ENCODE measurements at regions not wholly inside any gene's neighbourhood (a gene's known extent, or its start where the extent isn't known, plus 50 kb on each side); places are given as distances from the start of the nearest gene placed in this dataset.
"Not testable (repeated sequence)": the region's sequence is repeated elsewhere in the genome, so short reads cannot be mapped to it uniquely, and the experiment has no call there.

GRCh38 chrX:44096666-44097065 lies 123.5 kb upstream of the NDP start:
- DNase-seq: no peak

GRCh38 chrX:44094821-44095530 lies 121.8 kb upstream of the NDP start:
- DNase-seq: no peak

GRCh38 chrX:44093431-44093830 lies 120.2 kb upstream of the NDP start:
- no peak for DNase-seq

- no peak for DNase-seq
Measured at GRCh38 chrX:44092778-44093177, 119.6 kb upstream of the NDP start.

- no peak for DNase-seq
Measured at GRCh38 chrX:44088510-44089144, 115.4 kb upstream of the NDP start.

GRCh38 chrX:44085209-44085608 lies 112.0 kb upstream of the NDP start:
- DNase-seq: no peak

- DNase-seq: no peak
Measured at GRCh38 chrX:44082829-44083228, 109.6 kb upstream of the NDP start.

GRCh38 chrX:44080083-44080482 lies 106.9 kb upstream of the NDP start:
- DNase-seq: no peak

- DNase-seq: no peak
Measured at GRCh38 chrX:44072631-44073030, 99.4 kb upstream of the NDP start.

GRCh38 chrX:44071847-44072551 lies 98.8 kb upstream of the NDP start:
- peak in 1 of 2 experiments; percentile 14 for DNase-seq

GRCh38 chrX:44071070-44071645 lies 98.0 kb upstream of the NDP start:
- DNase-seq: no peak

- DNase-seq: no peak
Measured at GRCh38 chrX:44068043-44068442, 94.9 kb upstream of the NDP start.

- no peak for DNase-seq
Measured at GRCh38 chrX:44063606-44064005, 90.4 kb upstream of the NDP start.

GRCh38 chrX:44062840-44063239 lies 89.7 kb upstream of the NDP start:
- no peak for DNase-seq

- DNase-seq: no peak
Measured at GRCh38 chrX:44061968-44062614, 88.9 kb upstream of the NDP start.

GRCh38 chrX:44060221-44060620 lies 87.0 kb upstream of the NDP start:
- no peak for DNase-seq

- DNase-seq: no peak
Measured at GRCh38 chrX:44058339-44058738, 85.1 kb upstream of the NDP start.

GRCh38 chrX:44055638-44056037 lies 82.4 kb upstream of the NDP start:
- no peak for DNase-seq

- no peak for DNase-seq
Measured at GRCh38 chrX:44054863-44055601, 81.8 kb upstream of the NDP start.

- DNase-seq: not testable (repeated sequence)
Measured at GRCh38 chrX:44045106-44045505, 71.9 kb upstream of the NDP start.

GRCh38 chrX:44043496-44043895 lies 70.3 kb upstream of the NDP start:
- no peak for DNase-seq

- DNase-seq: no peak
Measured at GRCh38 chrX:44042751-44043150, 69.6 kb upstream of the NDP start.

GRCh38 chrX:44042116-44042515 lies 68.9 kb upstream of the NDP start:
- DNase-seq: no peak
